ENCODE measurements at regions not wholly inside any gene's neighbourhood (a gene's known extent, or its start where the extent isn't known, plus 50 kb on each side); places are given as distances from the start of the nearest gene placed in this dataset.

- TF ChIP-seq CTCF (IDR thresholded peaks at IDR 0.05; ENCODE audit: unreplicated experiment): no peak
- no TSS peak for BruUV-seq (replicated peaks)
- H3K27me3 Mint-ChIP-seq (ENCODE audit: unreplicated experiment): peaks cover 42% of the 10 kb centered on the region
- no peaks in the 10 kb centered on the region for H3K4me1 Mint-ChIP-seq (ENCODE audit: low read depth, unreplicated experiment)
- intact Hi-C loops (cut with micrococcal nuclease; ENCODE audit: unreplicated experiment): no loop called here
- H3K4me3 Mint-ChIP-seq (ENCODE audit: low read depth, unreplicated experiment): no peak overlapping the region
- DNase-seq: no peak
- CTCF ChIA-PET: no interaction called here
- no peaks in the 10 kb centered on the region for H3K36me3 Mint-ChIP-seq (ENCODE audit: insufficient read depth, unreplicated experiment)
- no peak overlapping the region for H3K27ac Mint-ChIP-seq (ENCODE audit: unreplicated experiment)
- H3K9me3 Mint-ChIP-seq (ENCODE audit: low read depth, unreplicated experiment): no peaks in the 10 kb centered on the region
Measured at GRCh38 chr11:122305426-122306320, 189.7 kb upstream of the BLID start.

- H3K27me3 Mint-ChIP-seq (ENCODE audit: unreplicated experiment): peaks cover 37% of the 10 kb centered on the region
- no peak overlapping the region for H3K27ac Mint-ChIP-seq (ENCODE audit: unreplicated experiment)
- BruUV-seq (replicated peaks): no TSS peak
- no peaks in the 10 kb centered on the region for H3K4me1 Mint-ChIP-seq (ENCODE audit: low read depth, unreplicated experiment)
- H3K4me3 Mint-ChIP-seq (ENCODE audit: low read depth, unreplicated experiment): no peak overlapping the region
- peaks cover 2% of the 10 kb centered on the region for H3K9me3 Mint-ChIP-seq (ENCODE audit: low read depth, unreplicated experiment)
- no peak for TF ChIP-seq CTCF (IDR thresholded peaks at IDR 0.05; ENCODE audit: unreplicated experiment)
- CTCF ChIA-PET: no interaction called here
- no peaks in the 10 kb centered on the region for H3K36me3 Mint-ChIP-seq (ENCODE audit: insufficient read depth, unreplicated experiment)
- intact Hi-C loops (cut with micrococcal nuclease; ENCODE audit: unreplicated experiment): no loop called here
- DNase-seq: no peak
Measured at GRCh38 chr11:122304973-122305372, 189.0 kb upstream of the BLID start.

DNA sequence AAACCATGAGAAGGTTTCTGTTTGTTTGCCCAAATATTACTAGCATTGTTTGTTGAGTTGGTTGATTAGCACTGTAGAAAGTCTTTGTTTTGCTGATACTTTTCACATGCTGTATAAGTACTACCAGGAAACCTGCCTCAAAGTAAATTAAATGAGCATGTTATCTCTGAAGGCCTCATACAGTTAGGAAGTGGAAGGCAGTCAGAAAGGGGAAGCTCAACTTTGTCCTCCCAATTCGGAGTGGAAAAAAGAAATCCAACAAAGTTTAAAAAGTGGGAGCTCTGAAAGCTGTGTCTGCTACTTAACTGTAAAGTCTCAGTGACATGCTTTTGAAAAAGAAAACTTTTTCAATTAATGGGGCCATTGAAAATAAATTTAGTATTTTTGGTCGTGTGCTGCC lies 188.3 kb upstream of the BLID start:
- Mint-ChIP-seq H3K4me1 (ENCODE audit: low read depth, unreplicated experiment) (no peaks in the 10 kb centered on the region), H3K27me3 (ENCODE audit: unreplicated experiment) (peaks cover 30% of the 10 kb centered on the region), H3K27ac (ENCODE audit: unreplicated experiment) (no peak overlapping the region), H3K9me3 (ENCODE audit: low read depth, unreplicated experiment) (peaks cover 5% of the 10 kb centered on the region), H3K4me3 (ENCODE audit: low read depth, unreplicated experiment) (no peak overlapping the region), H3K36me3 (ENCODE audit: insufficient read depth, unreplicated experiment) (no peaks in the 10 kb centered on the region)
- CTCF ChIA-PET: no interaction called here
- DNase-seq: no peak
- TF ChIP-seq CTCF (IDR thresholded peaks at IDR 0.05; ENCODE audit: unreplicated experiment): no peak
- intact Hi-C loops (cut with micrococcal nuclease; ENCODE audit: unreplicated experiment): no loop called here
- BruUV-seq (replicated peaks): no TSS peak

DNA sequence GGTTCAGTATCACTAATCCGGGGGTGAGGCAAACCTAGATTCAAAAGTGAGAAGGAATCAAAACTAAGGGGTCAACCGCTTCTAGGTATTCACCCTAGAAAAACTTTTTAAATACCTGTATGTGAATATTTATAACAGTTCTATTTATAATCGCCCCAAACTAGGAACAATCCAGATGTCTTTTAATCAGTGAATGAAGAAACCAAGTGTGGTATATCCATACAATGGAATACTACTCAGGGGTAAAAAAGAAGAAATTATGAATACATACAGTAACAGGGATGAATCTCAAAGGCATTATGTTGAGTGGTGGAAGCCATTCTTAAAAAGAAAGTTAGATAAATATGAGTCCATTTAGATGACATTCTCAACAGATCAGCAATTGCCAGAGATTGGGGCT lies 178.0 kb upstream of the BLID start:
- intact Hi-C loops (cut with micrococcal nuclease; ENCODE audit: unreplicated experiment): no loop called here
- BruUV-seq (replicated peaks): no TSS peak

More for the DNA sequence above, 178.0 kb upstream of the BLID start:
- no peaks in the 10 kb centered on the region for H3K4me1 Mint-ChIP-seq (ENCODE audit: low read depth, unreplicated experiment)
- peaks cover 5% of the 10 kb centered on the region for H3K9me3 Mint-ChIP-seq (ENCODE audit: low read depth, unreplicated experiment)
- TF ChIP-seq CTCF (IDR thresholded peaks at IDR 0.05; ENCODE audit: unreplicated experiment): no peak
- no peak overlapping the region for H3K4me3 Mint-ChIP-seq (ENCODE audit: low read depth, unreplicated experiment)
- H3K27ac Mint-ChIP-seq (ENCODE audit: unreplicated experiment): no peak overlapping the region
- H3K36me3 Mint-ChIP-seq (ENCODE audit: insufficient read depth, unreplicated experiment): no peaks in the 10 kb centered on the region
- no peak for DNase-seq
- H3K27me3 Mint-ChIP-seq (ENCODE audit: unreplicated experiment): peaks cover 29% of the 10 kb centered on the region
- CTCF ChIA-PET: no interaction called here

All from Calu3 (cell line).